GM12878 (cell line): ENCODE measurements at regions not wholly inside any gene's neighbourhood (a gene's known extent, or its start where the extent isn't known, plus 50 kb on each side); places are given as distances from the start of the nearest gene placed in this dataset.

ENCODE experiments used
- ATAC-seq: fragments of 200-7000 bp; cut with Tn5 transposase; 3 replicates; pipeline ENCODE4 v1.9.1; 2020; ENCODE audit warnings: mild to moderate bottlenecking, moderate library complexity
- BruUV-seq: library from RNA; stranded (reverse); fragments of 400-500 nt; replicated peaks from 2 replicates; lab custom pipeline; 2021; lab: Mats Ljungman, UMichigan
- CTCF ChIA-PET: fragments of 300-600 bp; sonication (Branson Sonifier 250); formaldehyde crosslinking; extraction: SDS; loops from one replicate; lab custom pipeline; 2021; ENCODE audit warnings: inconsistent platforms; lab: Yijun Ruan, JAX
- POLR2A ChIA-PET: fragments of 350-600 bp; formaldehyde crosslinking; extraction: SDS; loops from one replicate; lab custom pipeline; 2021; ENCODE audit warnings: inconsistent platforms; lab: Charles Lee
- RAD21 ChIA-PET: fragments of 300-600 bp; sonication (Branson Sonifier 250); formaldehyde crosslinking; loops from one replicate; lab custom pipeline; 2023; ENCODE audit warnings: antibody characterized with exemption; ENCODE audit not compliant: unreplicated experiment; lab: Charles Lee
- SMC1A ChIA-PET: fragments of 300-600 bp; sonication (Branson Sonifier 250); formaldehyde crosslinking; loops from one replicate; lab custom pipeline; 2023; ENCODE audit not compliant: unreplicated experiment, uncharacterized antibody; lab: Charles Lee
- DNase-seq: peaks from one replicate; pipeline ENCODE4 v3.0.0-alpha.2; 2011; ENCODE audit warnings: low read depth, low spot score
- FAIRE-seq: peaks from 3 replicates; lab custom pipeline; 2011; peaks lifted over from hg19 to GRCh38; lab: Jason Lieb, UNC
- H2AFZ ChIP-seq: 2 replicates; pipeline ENCODE4 v1.6.0; 2011; ENCODE audit warnings: low read depth, low read length, control low read depth; ENCODE audit not compliant: control insufficient read depth
- H3K27ac ChIP-seq: 2 replicates; pipeline ENCODE4 v1.5.1; 2011; ENCODE audit warnings: control low read depth; ENCODE audit not compliant: control insufficient read depth, insufficient read depth
- H3K27me3 ChIP-seq, 2 experiments: replicated peaks in 1 of 2; 2 replicates each; pipeline versions ENCODE4 v1.6.0 to v1.6.1; 2011; ENCODE audit warnings: low read length in 1 of 2; ENCODE audit not compliant: control insufficient read depth in 2 of 2, insufficient read depth in 2 of 2
- H3K36me3 ChIP-seq, 2 experiments: 2 replicates each; pipeline ENCODE4 v1.5.1; 2011; ENCODE audit warnings: low read length in 1 of 2; ENCODE audit not compliant: control insufficient read depth in 2 of 2, insufficient read depth in 2 of 2
- H3K4me1 ChIP-seq: 2 replicates; pipeline ENCODE4 v1.6.1; 2011; ENCODE audit warnings: mild to moderate bottlenecking, low read length, moderate library complexity, mixed read lengths; ENCODE audit not compliant: control insufficient read depth, insufficient read depth
- H3K4me2 ChIP-seq: 2 replicates; pipeline ENCODE4 v1.6.0; 2011; ENCODE audit warnings: control low read depth; ENCODE audit not compliant: control insufficient read depth, insufficient read depth
- H3K4me3 ChIP-seq: fragments of 200-600 bp; sonication (generic); 2 replicates; pipeline ENCODE4 v1.5.1; 2016
- H3K79me2 ChIP-seq: 2 replicates; pipeline ENCODE4 v1.6.0; 2011; ENCODE audit warnings: low read length; ENCODE audit not compliant: control insufficient read depth, insufficient read depth
- H3K9ac ChIP-seq: 2 replicates; pipeline ENCODE4 v1.8.0; 2011; ENCODE audit warnings: low read length, control low read depth, mixed read lengths; ENCODE audit not compliant: control insufficient read depth, insufficient read depth
- H3K9me3 ChIP-seq: replicated peaks from 3 replicates; pipeline ENCODE4 v1.5.1; 2011; ENCODE audit warnings: mild to moderate bottlenecking, low read length; ENCODE audit not compliant: control insufficient read depth, insufficient read depth
- H4K20me1 ChIP-seq: 2 replicates; pipeline ENCODE4 v1.6.0; 2011; ENCODE audit not compliant: control insufficient read depth, insufficient read depth
- CHD2 ChIP-seq: IDR thresholded peaks from 2 replicates; pipeline ENCODE4 v1.6.1; 2011; ENCODE audit warnings: low read depth, low read length, improper control_type of control experiment, borderline replicate concordance
- CREB1 ChIP-seq: IDR thresholded peaks from 2 replicates; pipeline ENCODE4 v1.6.1; 2012; ENCODE audit warnings: low read depth, mild to moderate bottlenecking, inconsistent platforms
- GABPA ChIP-seq: IDR thresholded peaks from 2 replicates; pipeline ENCODE4 v1.6.1; 2014; ENCODE audit warnings: antibody characterized with exemption, low read depth, mild to moderate bottlenecking, inconsistent platforms
- HCFC1 ChIP-seq: fragments of 150-350 bp; IDR thresholded peaks from 2 replicates; pipeline ENCODE4 v1.6.1; 2014; ENCODE audit warnings: low read length
- HDAC6 ChIP-seq: fragments of 200-600 bp; sonication (generic); IDR thresholded peaks from one replicate; pipeline ENCODE4 v1.8.0; 2017; ENCODE audit warnings: antibody characterized with exemption; ENCODE audit not compliant: unreplicated experiment
- KAT2A ChIP-seq: conservative IDR thresholded peaks from 2 replicates; pipeline ENCODE4 v1.6.1; 2011; ENCODE audit warnings: low read depth, low read length; ENCODE audit not compliant: control insufficient read depth
- LARP7 ChIP-seq: fragments of 450-650 bp; IDR thresholded peaks from 2 replicates; pipeline ENCODE4 v1.6.1; 2017; ENCODE audit warnings: mild to moderate bottlenecking
- RFX5 ChIP-seq: IDR thresholded peaks from 2 replicates; pipeline ENCODE4 v1.6.1; 2011; ENCODE audit warnings: low read depth, low read length, improper control_type of control experiment
- SIX5 ChIP-seq: IDR thresholded peaks from 2 replicates; pipeline ENCODE4 v1.6.1; 2011; ENCODE audit warnings: mild to moderate bottlenecking, low read depth, low read length, moderate library complexity; ENCODE audit not compliant: severe bottlenecking
- SREBF2 ChIP-seq: IDR thresholded peaks from 2 replicates; pipeline ENCODE4 v1.6.1; 2012; ENCODE audit warnings: mild to moderate bottlenecking, low read length
- STAT1 ChIP-seq: fragments of 450-650 bp; conservative IDR thresholded peaks from 2 replicates; pipeline ENCODE4 v1.6.1; 2014; ENCODE audit warnings: antibody characterized with exemption, mild to moderate bottlenecking
- TCF3 ChIP-seq: IDR thresholded peaks from 2 replicates; pipeline ENCODE4 v1.6.1; 2012; ENCODE audit warnings: low read depth, mild to moderate bottlenecking, low read length, borderline replicate concordance; ENCODE audit not compliant: insufficient read depth
- WGBS: methylation state at CpG from one replicate; pipeline ENCODE4 v1.1.6; 2016; ENCODE audit warnings: low lambda C conversion rate; ENCODE audit not compliant: insufficient replicate concordance, insufficient coverage; ENCODE audit errors: missing lambda C conversion rate; 5-methylcytosine and 5-hydroxymethylcytosine counted together
- in situ Hi-C: fragments of 300-500 bp; cut with MboI; formaldehyde crosslinking; loops from 9 replicates; pipeline ENCODE4 v1.14.3; 2018; ENCODE audit warnings: mixed read lengths
- intact Hi-C: fragments of 100-400 bp; cut with micrococcal nuclease; formaldehyde crosslinking; loops from one replicate; pipeline ENCODE4 v1.14.2; 2022; ENCODE audit not compliant: unreplicated experiment
- TF ChIP-seq, protein P1 (sequence below): fragments of 450-650 bp; IDR thresholded peaks from 2 replicates; pipeline ENCODE4 v1.6.1; 2017; ENCODE audit warnings: antibody characterized with exemption, mild to moderate bottlenecking, moderate library complexity
- TF ChIP-seq, protein P2 (sequence below): IDR thresholded peaks from 2 replicates; pipeline ENCODE4 v1.6.1; 2011; ENCODE audit warnings: borderline replicate concordance, low read depth, mild to moderate bottlenecking, moderate library complexity, mixed read lengths, low read length; ENCODE audit not compliant: insufficient read depth; ENCODE audit errors: extremely low read length

DNA sequence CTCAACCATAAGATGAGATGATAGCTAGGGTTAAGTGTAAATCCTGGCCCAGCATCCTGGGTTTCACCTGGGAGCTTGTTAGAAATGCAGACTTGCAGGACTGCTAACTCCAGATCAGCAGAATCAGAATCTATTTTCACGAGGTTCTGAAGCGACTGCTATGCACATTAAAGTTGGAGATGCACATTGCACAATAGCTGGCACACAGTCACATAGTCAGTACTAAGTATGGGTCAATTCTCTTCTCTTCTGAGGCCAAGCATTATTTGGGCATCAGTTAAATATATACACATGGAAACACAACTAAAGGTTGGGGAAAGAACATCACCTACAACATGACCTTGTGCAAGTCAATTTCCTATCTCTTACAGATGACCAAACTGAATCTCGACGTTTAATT lies 155.1 kb upstream of the FGF13 start:
- in situ Hi-C loops: no loop called here
- ChIA-PET CTCF (no interaction called here), SMC1A (no interaction called here), RAD21 (no interaction called here), POLR2A (no interaction called here)
- Histone ChIP-seq H4K20me1 (no peaks in the 10 kb centered on the region), H3K27me3 (no peaks in the 10 kb centered on the region), H3K9ac (no peak overlapping the region), H2AFZ (no peak overlapping the region), H3K4me2 (no peak overlapping the region), H3K9me3 (no peaks in the 10 kb centered on the region), H3K27ac (no peak overlapping the region), H3K79me2 (no peaks in the 10 kb centered on the region), H3K4me3 (no peak overlapping the region), H3K36me3 (no peaks in the 10 kb centered on the region), H3K4me1 (no peaks in the 10 kb centered on the region)
- FAIRE-seq (no peak), ATAC-seq (no peak), DNase-seq (no peak)
- 0% methylated on average over 4 of the region's 4 CpGs for WGBS
- intact Hi-C loops: no loop called here
- no peak for TF ChIP-seq SREBF2
- TF ChIP-seq, protein P1, sequence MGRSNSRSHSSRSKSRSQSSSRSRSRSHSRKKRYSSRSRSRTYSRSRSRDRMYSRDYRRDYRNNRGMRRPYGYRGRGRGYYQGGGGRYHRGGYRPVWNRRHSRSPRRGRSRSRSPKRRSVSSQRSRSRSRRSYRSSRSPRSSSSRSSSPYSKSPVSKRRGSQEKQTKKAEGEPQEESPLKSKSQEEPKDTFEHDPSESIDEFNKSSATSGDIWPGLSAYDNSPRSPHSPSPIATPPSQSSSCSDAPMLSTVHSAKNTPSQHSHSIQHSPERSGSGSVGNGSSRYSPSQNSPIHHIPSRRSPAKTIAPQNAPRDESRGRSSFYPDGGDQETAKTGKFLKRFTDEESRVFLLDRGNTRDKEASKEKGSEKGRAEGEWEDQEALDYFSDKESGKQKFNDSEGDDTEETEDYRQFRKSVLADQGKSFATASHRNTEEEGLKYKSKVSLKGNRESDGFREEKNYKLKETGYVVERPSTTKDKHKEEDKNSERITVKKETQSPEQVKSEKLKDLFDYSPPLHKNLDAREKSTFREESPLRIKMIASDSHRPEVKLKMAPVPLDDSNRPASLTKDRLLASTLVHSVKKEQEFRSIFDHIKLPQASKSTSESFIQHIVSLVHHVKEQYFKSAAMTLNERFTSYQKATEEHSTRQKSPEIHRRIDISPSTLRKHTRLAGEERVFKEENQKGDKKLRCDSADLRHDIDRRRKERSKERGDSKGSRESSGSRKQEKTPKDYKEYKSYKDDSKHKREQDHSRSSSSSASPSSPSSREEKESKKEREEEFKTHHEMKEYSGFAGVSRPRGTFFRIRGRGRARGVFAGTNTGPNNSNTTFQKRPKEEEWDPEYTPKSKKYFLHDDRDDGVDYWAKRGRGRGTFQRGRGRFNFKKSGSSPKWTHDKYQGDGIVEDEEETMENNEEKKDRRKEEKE: no peak
- TF ChIP-seq HDAC6: no peak
- no peak for TF ChIP-seq SIX5
- TF ChIP-seq STAT1: no peak
- no peak for TF ChIP-seq CREB1
- TF ChIP-seq RFX5: no peak
- TF ChIP-seq LARP7: no peak
- no peak for TF ChIP-seq GABPA
- TF ChIP-seq HCFC1: no peak
- no peak for TF ChIP-seq TCF3
- TF ChIP-seq, protein P2, sequence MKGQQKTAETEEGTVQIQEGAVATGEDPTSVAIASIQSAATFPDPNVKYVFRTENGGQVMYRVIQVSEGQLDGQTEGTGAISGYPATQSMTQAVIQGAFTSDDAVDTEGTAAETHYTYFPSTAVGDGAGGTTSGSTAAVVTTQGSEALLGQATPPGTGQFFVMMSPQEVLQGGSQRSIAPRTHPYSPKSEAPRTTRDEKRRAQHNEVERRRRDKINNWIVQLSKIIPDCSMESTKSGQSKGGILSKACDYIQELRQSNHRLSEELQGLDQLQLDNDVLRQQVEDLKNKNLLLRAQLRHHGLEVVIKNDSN: no peak
- TF ChIP-seq KAT2A: no peak
- no peak for TF ChIP-seq CHD2
- no TSS peak for BruUV-seq
